ENCODE measurements at regions not wholly inside any gene's neighbourhood (a gene's known extent, or its start where the extent isn't known, plus 50 kb on each side); places are given as distances from the start of the nearest gene placed in this dataset.
"Not testable (repeated sequence)": the region's sequence is repeated elsewhere in the genome, so short reads cannot be mapped to it uniquely, and the experiment has no call there.

GRCh38 chr5:25764733-25765132, 1120.0 kb upstream of the CDH10 start:
- no peak for DNase-seq

GRCh38 chr5:25763781-25764180, 1119.0 kb upstream of the CDH10 start:
- DNase-seq = no peak

- no peak for DNase-seq
Measured at GRCh38 chr5:25754895-25755294, 1110.1 kb upstream of the CDH10 start.

- DNase-seq = no peak
Measured at GRCh38 chr5:25744908-25745307, 1100.1 kb upstream of the CDH10 start.

- DNase-seq = no peak
Measured at GRCh38 chr5:25716680-25717079, 1071.9 kb upstream of the CDH10 start.

- DNase-seq = no peak
Measured at GRCh38 chr5:25713259-25713658, 1068.5 kb upstream of the CDH10 start.

GRCh38 chr5:25707093-25707492, 1062.3 kb upstream of the CDH10 start:
- DNase-seq = no peak

GRCh38 chr5:25701936-25702335, 1057.2 kb upstream of the CDH10 start:
- DNase-seq = no peak

GRCh38 chr5:25694801-25695200, 1050.0 kb upstream of the CDH10 start:
- DNase-seq = no peak

GRCh38 chr5:25688156-25688555, 1043.4 kb upstream of the CDH10 start:
- DNase-seq = no peak

GRCh38 chr5:25669645-25670401, 1025.0 kb upstream of the CDH10 start:
- no peak for DNase-seq

GRCh38 chr5:25662610-25663009, 1017.8 kb upstream of the CDH10 start:
- no peak for DNase-seq

GRCh38 chr5:25650316-25650715, 1005.5 kb upstream of the CDH10 start:
- not testable (repeated sequence) for DNase-seq

- no peak for DNase-seq
Measured at GRCh38 chr5:25649628-25650265, 1005.0 kb upstream of the CDH10 start.

- DNase-seq = no peak
Measured at GRCh38 chr5:25646421-25647341, 1001.9 kb upstream of the CDH10 start.

GRCh38 chr5:25641124-25641523, 996.3 kb upstream of the CDH10 start:
- DNase-seq = no peak

GRCh38 chr5:25619273-25619672, 974.5 kb upstream of the CDH10 start:
- no peak for DNase-seq

- no peak for DNase-seq
Measured at GRCh38 chr5:25618821-25619220, 974.0 kb upstream of the CDH10 start.

- no peak for DNase-seq
Measured at GRCh38 chr5:25614466-25614865, 969.7 kb upstream of the CDH10 start.

- DNase-seq = no peak
Measured at GRCh38 chr5:25604681-25605080, 959.9 kb upstream of the CDH10 start.

- no peak for DNase-seq
Measured at GRCh38 chr5:25579111-25579510, 934.3 kb upstream of the CDH10 start.

- DNase-seq = no peak
Measured at GRCh38 chr5:25573691-25574090, 928.9 kb upstream of the CDH10 start.

GRCh38 chr5:25570067-25570583, 925.3 kb upstream of the CDH10 start:
- no peak for DNase-seq
